ENCODE measurements at regions not wholly inside any gene's neighbourhood (a gene's known extent, or its start where the extent isn't known, plus 50 kb on each side); places are given as distances from the start of the nearest gene placed in this dataset.

DNA sequence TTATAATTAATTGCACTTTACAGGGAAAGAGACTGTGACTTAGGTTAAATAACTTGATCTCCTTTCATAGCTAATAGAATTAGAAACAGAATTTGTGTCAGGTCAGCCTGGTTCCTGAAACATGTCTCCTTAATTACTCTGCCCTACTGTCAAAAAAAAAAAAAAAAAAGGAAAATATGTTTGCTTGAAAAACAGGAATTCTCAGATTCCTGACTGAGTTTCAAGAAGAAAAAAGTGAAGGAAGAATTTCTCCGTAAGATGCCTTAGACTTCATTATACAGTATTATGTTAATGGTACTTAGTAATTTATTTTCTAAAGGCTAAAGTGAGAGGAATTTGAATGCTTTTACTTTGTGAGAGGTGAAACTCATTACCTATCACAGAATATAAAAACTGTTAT lies 118.4 kb upstream of the REG3G start:
- no peak for ATAC-seq (ENCODE audit: low read depth)
- H3K36me3 Mint-ChIP-seq = no peaks in the 10 kb centered on the region
- H3K27ac Mint-ChIP-seq = no peak overlapping the region
- peaks cover 7% of the 10 kb centered on the region for H3K9me3 Mint-ChIP-seq
- no peak for DNase-seq (ENCODE audit: low spot score in 2 of 2)
- H3K4me1 Mint-ChIP-seq = no peaks in the 10 kb centered on the region
- H3K4me3 Mint-ChIP-seq = no peak overlapping the region
- H3K27me3 Mint-ChIP-seq = no peaks in the 10 kb centered on the region

- Mint-ChIP-seq H3K4me3 (no peak overlapping the region), H3K36me3 (no peaks in the 10 kb centered on the region), H3K27me3 (no peaks in the 10 kb centered on the region), H3K4me1 (no peaks in the 10 kb centered on the region), H3K27ac (no peak overlapping the region), H3K9me3 (peaks cover 5% of the 10 kb centered on the region)
- ATAC-seq (ENCODE audit: low read depth) (no peak), DNase-seq (ENCODE audit: low spot score in 2 of 2) (no peak)
These were observed 116.5 kb upstream of the REG3G start for GRCh38 chr2:78908973-78909372.

DNA sequence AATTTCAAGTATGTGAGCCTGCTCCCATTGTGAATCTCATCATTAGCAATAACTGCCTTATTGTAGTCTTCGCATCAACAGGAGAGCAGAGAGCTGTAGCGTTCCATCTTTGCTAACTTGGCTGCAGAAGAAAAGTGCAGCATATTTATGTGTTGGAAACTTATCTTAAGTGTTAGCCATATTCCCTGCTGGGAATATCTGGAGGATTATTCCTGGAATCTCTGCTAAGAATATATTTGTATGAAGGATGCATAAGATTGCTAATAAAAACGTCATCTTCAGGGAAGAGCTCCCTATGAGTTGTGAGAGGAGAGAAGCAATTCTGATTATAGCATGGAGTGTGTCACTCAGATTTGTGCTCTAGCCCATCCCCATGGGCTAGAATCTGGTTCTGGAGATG lies 115.1 kb upstream of the REG3G start:
- Mint-ChIP-seq H3K9me3 (peaks cover 5% of the 10 kb centered on the region), H3K27ac (no peak overlapping the region), H3K4me1 (no peaks in the 10 kb centered on the region), H3K27me3 (no peaks in the 10 kb centered on the region), H3K36me3 (no peaks in the 10 kb centered on the region), H3K4me3 (no peak overlapping the region)
- ATAC-seq (ENCODE audit: low read depth) = no peak
- no peak for DNase-seq (ENCODE audit: low spot score in 2 of 2)

DNA sequence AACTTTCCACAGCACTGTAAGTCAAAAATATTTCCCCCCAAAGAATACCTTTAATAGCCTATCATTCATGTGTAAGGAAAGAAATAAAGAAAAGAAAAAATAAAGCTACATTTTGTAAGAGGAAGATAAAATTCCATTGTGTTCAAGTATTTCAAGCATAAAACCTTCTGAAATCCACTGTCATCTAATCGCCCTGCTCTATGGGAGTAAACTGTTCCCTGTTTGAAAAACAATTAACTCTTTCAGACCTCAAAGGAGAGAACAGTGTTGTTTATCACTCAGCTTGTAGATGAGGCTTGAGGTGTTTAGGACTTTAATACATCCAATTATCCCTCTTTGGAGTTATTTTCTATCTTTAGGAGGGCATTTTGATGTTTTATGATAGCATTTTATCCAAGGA lies 112.2 kb upstream of the REG3G start:
- H3K4me1 Mint-ChIP-seq = no peaks in the 10 kb centered on the region
- ATAC-seq (ENCODE audit: low read depth) (no peak), DNase-seq (ENCODE audit: low spot score in 2 of 2) (no peak)
- H3K9me3 Mint-ChIP-seq = peaks cover 5% of the 10 kb centered on the region
- H3K36me3 Mint-ChIP-seq = no peaks in the 10 kb centered on the region
- H3K4me3 Mint-ChIP-seq = no peak overlapping the region
- no peak overlapping the region for H3K27ac Mint-ChIP-seq
- no peaks in the 10 kb centered on the region for H3K27me3 Mint-ChIP-seq

GRCh38 chr2:78925258-78925657 lies 100.2 kb upstream of the REG3G start:
- Mint-ChIP-seq H3K27me3 (no peaks in the 10 kb centered on the region), H3K4me1 (no peaks in the 10 kb centered on the region), H3K9me3 (no peaks in the 10 kb centered on the region), H3K27ac (no peak overlapping the region), H3K36me3 (no peaks in the 10 kb centered on the region), H3K4me3 (no peak overlapping the region)
- no peak for ATAC-seq (ENCODE audit: low read depth)
- no peak for DNase-seq (ENCODE audit: low spot score in 2 of 2)

GRCh38 chr2:78928502-78928901 lies 97.0 kb upstream of the REG3G start:
- H3K4me1 Mint-ChIP-seq = no peaks in the 10 kb centered on the region
- DNase-seq (ENCODE audit: low spot score in 2 of 2) = no peak
- H3K4me3 Mint-ChIP-seq = no peak overlapping the region
- ATAC-seq (ENCODE audit: low read depth) = no peak
- peaks cover 2% of the 10 kb centered on the region for H3K9me3 Mint-ChIP-seq
- H3K27me3 Mint-ChIP-seq = no peaks in the 10 kb centered on the region
- H3K36me3 Mint-ChIP-seq = no peaks in the 10 kb centered on the region
- no peak overlapping the region for H3K27ac Mint-ChIP-seq

GRCh38 chr2:78940998-78941397 lies 84.5 kb upstream of the REG3G start:
- H3K36me3 Mint-ChIP-seq = no peaks in the 10 kb centered on the region
- no peak for ATAC-seq (ENCODE audit: low read depth)
- peaks cover 5% of the 10 kb centered on the region for H3K9me3 Mint-ChIP-seq
- no peaks in the 10 kb centered on the region for H3K27me3 Mint-ChIP-seq
- no peak overlapping the region for H3K4me3 Mint-ChIP-seq
- no peaks in the 10 kb centered on the region for H3K4me1 Mint-ChIP-seq
- no peak for DNase-seq (ENCODE audit: low spot score in 2 of 2)
- no peak overlapping the region for H3K27ac Mint-ChIP-seq

DNA sequence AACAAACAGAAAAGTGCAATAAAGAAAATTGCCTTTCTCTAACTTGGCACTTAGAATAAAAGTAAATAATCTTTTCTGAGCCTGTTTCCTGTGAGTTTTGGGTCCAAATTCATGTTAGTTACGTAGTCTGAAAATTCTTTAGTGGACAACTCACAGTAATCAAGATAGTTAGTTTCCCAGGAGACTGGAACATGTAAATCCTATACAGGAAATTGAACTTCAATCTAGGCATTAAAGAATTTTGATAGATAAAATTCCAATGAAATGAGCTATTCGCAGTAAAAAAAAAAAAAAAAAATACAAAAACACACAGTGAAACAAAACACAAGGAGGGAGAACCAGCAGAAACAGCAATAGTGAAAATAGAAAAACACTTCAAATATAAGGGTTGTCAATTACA lies 83.8 kb upstream of the REG3G start:
- Mint-ChIP-seq H3K36me3 (no peaks in the 10 kb centered on the region), H3K27ac (no peak overlapping the region), H3K9me3 (peaks cover 3% of the 10 kb centered on the region), H3K4me3 (no peak overlapping the region), H3K27me3 (no peaks in the 10 kb centered on the region), H3K4me1 (no peaks in the 10 kb centered on the region)
- no peak for ATAC-seq (ENCODE audit: low read depth)
- no peak for DNase-seq (ENCODE audit: low spot score in 2 of 2)

- Mint-ChIP-seq H3K27me3 (no peaks in the 10 kb centered on the region), H3K4me1 (no peaks in the 10 kb centered on the region), H3K27ac (no peak overlapping the region), H3K36me3 (no peaks in the 10 kb centered on the region), H3K4me3 (no peak overlapping the region), H3K9me3 (peaks cover 6% of the 10 kb centered on the region)
- ATAC-seq (ENCODE audit: low read depth) (no peak), DNase-seq (ENCODE audit: low spot score in 2 of 2) (no peak)
These were observed 61.6 kb upstream of the REG3G start for GRCh38 chr2:78963881-78964280.

GRCh38 chr2:78967294-78967693 lies 58.2 kb upstream of the REG3G start:
- Mint-ChIP-seq H3K9me3 (peaks cover 5% of the 10 kb centered on the region), H3K4me1 (no peaks in the 10 kb centered on the region), H3K27ac (no peak overlapping the region), H3K4me3 (no peak overlapping the region), H3K27me3 (no peaks in the 10 kb centered on the region), H3K36me3 (no peaks in the 10 kb centered on the region)
- DNase-seq (ENCODE audit: low spot score in 2 of 2) (no peak), ATAC-seq (ENCODE audit: low read depth) (no peak)

DNA sequence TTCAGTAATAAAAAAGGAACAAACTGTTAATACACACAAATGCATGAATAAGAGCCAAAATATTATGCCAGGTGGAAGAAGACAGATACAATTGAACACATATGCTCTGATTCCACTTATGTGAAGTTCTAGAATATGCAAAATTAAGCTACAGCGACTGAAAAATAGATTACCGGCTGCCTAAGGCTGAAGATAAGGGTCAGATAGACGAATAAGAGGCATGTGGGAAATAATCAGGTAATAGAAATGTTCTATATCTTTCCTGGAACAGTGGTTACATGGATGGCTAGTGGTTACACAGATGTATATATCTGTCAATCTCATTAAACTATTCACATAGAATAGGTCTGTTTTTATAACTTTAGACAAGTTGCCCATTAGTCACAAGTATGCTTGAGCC lies 51.9 kb upstream of the REG3G start:
- Mint-ChIP-seq H3K4me3 (no peak overlapping the region), H3K36me3 (no peaks in the 10 kb centered on the region), H3K4me1 (no peaks in the 10 kb centered on the region), H3K27me3 (no peaks in the 10 kb centered on the region), H3K9me3 (peaks cover 9% of the 10 kb centered on the region), H3K27ac (no peak overlapping the region)
- ATAC-seq (ENCODE audit: low read depth) = no peak
- DNase-seq (ENCODE audit: low spot score in 2 of 2) = no peak

Measured in memory B cell (primary cell).